ENCODE measurements at regions not wholly inside any gene's neighbourhood (a gene's known extent, or its start where the extent isn't known, plus 50 kb on each side); places are given as distances from the start of the nearest gene placed in this dataset.
"Not testable (repeated sequence)": the region's sequence is repeated elsewhere in the genome, so short reads cannot be mapped to it uniquely, and the experiment has no call there.

GRCh38 chr14:105630935-105631779, 104.8 kb downstream of the TMEM121 start:
- not testable (repeated sequence) for H3K27me3 ChIP-seq (ENCODE audit: control insufficient read depth, insufficient read depth, low read length); H3K4me3 ChIP-seq (ENCODE audit: low read depth, low read length); H3K36me3 ChIP-seq (ENCODE audit: control insufficient read depth, insufficient read depth, low read length); H3K4me1 ChIP-seq (ENCODE audit: control insufficient read depth, insufficient read depth, low read length); H3K9ac ChIP-seq (ENCODE audit: low read length); H3K27ac ChIP-seq (ENCODE audit: low read depth, low read length)
- H3K9me3 ChIP-seq (ENCODE audit: control insufficient read depth, insufficient read depth, low read depth, low read length): peaks cover 51% of the 10 kb centered on the region; the same call in 1 of the 2 replicates

- no peaks in the 10 kb centered on the region for H3K36me3 ChIP-seq (ENCODE audit: control insufficient read depth, insufficient read depth, low read length)
- no peak overlapping the region for H3K9ac ChIP-seq (ENCODE audit: low read length)
- peaks cover 51% of the 10 kb centered on the region; the same call in 1 of the 2 replicates for H3K9me3 ChIP-seq (ENCODE audit: control insufficient read depth, insufficient read depth, low read depth, low read length)
- H3K4me3 ChIP-seq (ENCODE audit: low read depth, low read length): no peak overlapping the region
- H3K27ac ChIP-seq (ENCODE audit: low read depth, low read length): no peak overlapping the region
- H3K27me3 ChIP-seq (ENCODE audit: control insufficient read depth, insufficient read depth, low read length): no peaks in the 10 kb centered on the region
- no peaks in the 10 kb centered on the region for H3K4me1 ChIP-seq (ENCODE audit: control insufficient read depth, insufficient read depth, low read length)
These were observed 105.6 kb downstream of the TMEM121 start for GRCh38 chr14:105632010-105632409.

GRCh38 chr14:105633596-105633995, 107.2 kb downstream of the TMEM121 start:
- not testable (repeated sequence) for H3K4me1 ChIP-seq (ENCODE audit: control insufficient read depth, insufficient read depth, low read length); H3K27ac ChIP-seq (ENCODE audit: low read depth, low read length); H3K9ac ChIP-seq (ENCODE audit: low read length); H3K4me3 ChIP-seq (ENCODE audit: low read depth, low read length); H3K36me3 ChIP-seq (ENCODE audit: control insufficient read depth, insufficient read depth, low read length); H3K27me3 ChIP-seq (ENCODE audit: control insufficient read depth, insufficient read depth, low read length)
- peaks cover 38% of the 10 kb centered on the region; the same call in 1 of the 2 replicates for H3K9me3 ChIP-seq (ENCODE audit: control insufficient read depth, insufficient read depth, low read depth, low read length)

- no peak overlapping the region for H3K9ac ChIP-seq (ENCODE audit: low read length)
- H3K4me3 ChIP-seq (ENCODE audit: low read depth, low read length): no peak overlapping the region
- H3K27me3 ChIP-seq (ENCODE audit: control insufficient read depth, insufficient read depth, low read length): no peaks in the 10 kb centered on the region
- no peaks in the 10 kb centered on the region for H3K4me1 ChIP-seq (ENCODE audit: control insufficient read depth, insufficient read depth, low read length)
- H3K9me3 ChIP-seq (ENCODE audit: control insufficient read depth, insufficient read depth, low read depth, low read length): peaks cover 26% of the 10 kb centered on the region; the same call in 1 of the 2 replicates
- H3K27ac ChIP-seq (ENCODE audit: low read depth, low read length): no peak overlapping the region
- no peaks in the 10 kb centered on the region for H3K36me3 ChIP-seq (ENCODE audit: control insufficient read depth, insufficient read depth, low read length)
These were observed 109.2 kb downstream of the TMEM121 start for GRCh38 chr14:105635560-105635959.

- peaks cover 25% of the 10 kb centered on the region; the same call in 1 of the 2 replicates for H3K9me3 ChIP-seq (ENCODE audit: control insufficient read depth, insufficient read depth, low read depth, low read length)
- not testable (repeated sequence) for H3K36me3 ChIP-seq (ENCODE audit: control insufficient read depth, insufficient read depth, low read length); H3K9ac ChIP-seq (ENCODE audit: low read length); H3K4me1 ChIP-seq (ENCODE audit: control insufficient read depth, insufficient read depth, low read length); H3K27me3 ChIP-seq (ENCODE audit: control insufficient read depth, insufficient read depth, low read length); H3K4me3 ChIP-seq (ENCODE audit: low read depth, low read length); H3K27ac ChIP-seq (ENCODE audit: low read depth, low read length)
These were observed 109.6 kb downstream of the TMEM121 start for GRCh38 chr14:105636021-105636420.

- Histone ChIP-seq H3K36me3 (ENCODE audit: control insufficient read depth, insufficient read depth, low read length) (no peaks in the 10 kb centered on the region), H3K9ac (ENCODE audit: low read length) (no peak overlapping the region), H3K4me3 (ENCODE audit: low read depth, low read length) (no peak overlapping the region), H3K9me3 (ENCODE audit: control insufficient read depth, insufficient read depth, low read depth, low read length) (peaks cover 25% of the 10 kb centered on the region; the same call in 1 of the 2 replicates), H3K27ac (ENCODE audit: low read depth, low read length) (no peak overlapping the region), H3K4me1 (ENCODE audit: control insufficient read depth, insufficient read depth, low read length) (no peaks in the 10 kb centered on the region), H3K27me3 (ENCODE audit: control insufficient read depth, insufficient read depth, low read length) (no peaks in the 10 kb centered on the region)
These were observed 110.6 kb downstream of the TMEM121 start for GRCh38 chr14:105636935-105637334.

GRCh38 chr14:105637345-105637744, 111.0 kb downstream of the TMEM121 start:
- H3K4me1 ChIP-seq (ENCODE audit: control insufficient read depth, insufficient read depth, low read length); H3K27ac ChIP-seq (ENCODE audit: low read depth, low read length); H3K27me3 ChIP-seq (ENCODE audit: control insufficient read depth, insufficient read depth, low read length); H3K9ac ChIP-seq (ENCODE audit: low read length); H3K4me3 ChIP-seq (ENCODE audit: low read depth, low read length); H3K36me3 ChIP-seq (ENCODE audit: control insufficient read depth, insufficient read depth, low read length): not testable (repeated sequence)
- peaks cover 23% of the 10 kb centered on the region; the same call in 1 of the 2 replicates for H3K9me3 ChIP-seq (ENCODE audit: control insufficient read depth, insufficient read depth, low read depth, low read length)

GRCh38 chr14:105639969-105640931, 113.9 kb downstream of the TMEM121 start:
- H3K9ac ChIP-seq (ENCODE audit: low read length); H3K4me1 ChIP-seq (ENCODE audit: control insufficient read depth, insufficient read depth, low read length); H3K36me3 ChIP-seq (ENCODE audit: control insufficient read depth, insufficient read depth, low read length); H3K27me3 ChIP-seq (ENCODE audit: control insufficient read depth, insufficient read depth, low read length); H3K4me3 ChIP-seq (ENCODE audit: low read depth, low read length); H3K27ac ChIP-seq (ENCODE audit: low read depth, low read length): not testable (repeated sequence)
- peaks cover 23% of the 10 kb centered on the region; the same call in 1 of the 2 replicates for H3K9me3 ChIP-seq (ENCODE audit: control insufficient read depth, insufficient read depth, low read depth, low read length)

- no peaks in the 10 kb centered on the region for H3K27me3 ChIP-seq (ENCODE audit: control insufficient read depth, insufficient read depth, low read length)
- H3K4me3 ChIP-seq (ENCODE audit: low read depth, low read length): no peak overlapping the region
- no peak overlapping the region for H3K9ac ChIP-seq (ENCODE audit: low read length)
- peaks cover 26% of the 10 kb centered on the region; the same call in 1 of the 2 replicates for H3K9me3 ChIP-seq (ENCODE audit: control insufficient read depth, insufficient read depth, low read depth, low read length)
- H3K4me1 ChIP-seq (ENCODE audit: control insufficient read depth, insufficient read depth, low read length): no peaks in the 10 kb centered on the region
- no peak overlapping the region for H3K27ac ChIP-seq (ENCODE audit: low read depth, low read length)
- H3K36me3 ChIP-seq (ENCODE audit: control insufficient read depth, insufficient read depth, low read length): no peaks in the 10 kb centered on the region
These were observed 114.9 kb downstream of the TMEM121 start for GRCh38 chr14:105641075-105641937.

- H3K4me1 ChIP-seq (ENCODE audit: control insufficient read depth, insufficient read depth, low read length); H3K27ac ChIP-seq (ENCODE audit: low read depth, low read length); H3K27me3 ChIP-seq (ENCODE audit: control insufficient read depth, insufficient read depth, low read length); H3K9ac ChIP-seq (ENCODE audit: low read length); H3K36me3 ChIP-seq (ENCODE audit: control insufficient read depth, insufficient read depth, low read length); H3K4me3 ChIP-seq (ENCODE audit: low read depth, low read length): not testable (repeated sequence)
- H3K9me3 ChIP-seq (ENCODE audit: control insufficient read depth, insufficient read depth, low read depth, low read length): peaks cover 32% of the 10 kb centered on the region; the same call in 1 of the 2 replicates
These were observed 115.6 kb downstream of the TMEM121 start for GRCh38 chr14:105641951-105642350.

Data from HUES6 (cell line).